ENCODE measurements at regions not wholly inside any gene's neighbourhood (a gene's known extent, or its start where the extent isn't known, plus 50 kb on each side); places are given as distances from the start of the nearest gene placed in this dataset.

- Histone ChIP-seq H3K79me2 (ENCODE audit: insufficient read depth, low read length) (no peaks in the 10 kb centered on the region), H3K36me3 (ENCODE audit: insufficient read depth, low read length) (no peaks in the 10 kb centered on the region), H2AFZ (ENCODE audit: low read depth, low read length) (no peak overlapping the region), H3K27me3 (ENCODE audit: insufficient read depth, low read length) (no peaks in the 10 kb centered on the region), H3K27ac (ENCODE audit: low read depth, low read length) (no peak overlapping the region), H3K4me1 (ENCODE audit: insufficient read depth, low read length) (no peaks in the 10 kb centered on the region), H3K4me3 (ENCODE audit: insufficient read depth, low read depth, low read length) (no peak overlapping the region), H3K9me3 (ENCODE audit: insufficient read depth, low read depth, low read length) (no peaks in the 10 kb centered on the region), H3K9ac (ENCODE audit: low read length) (no peak overlapping the region), H3K4me2 (ENCODE audit: low read length) (no peak overlapping the region), H4K20me1 (ENCODE audit: insufficient read depth, low read length) (no peaks in the 10 kb centered on the region)
- no peaks in the 10 kb centered on the region for H3K36me3 Mint-ChIP-seq (ENCODE audit: low read depth, unreplicated experiment)
- peaks cover 8% of the 10 kb centered on the region for H3K4me1 Mint-ChIP-seq (ENCODE audit: low read depth, unreplicated experiment)
- FAIRE-seq (no peak), DNase-seq (ENCODE audit: low read depth) (no peak)
- no peak overlapping the region for H3K4me3 Mint-ChIP-seq (ENCODE audit: unreplicated experiment)
- peaks cover 6% of the 10 kb centered on the region for H3K27me3 Mint-ChIP-seq (ENCODE audit: low read depth, unreplicated experiment)
- peak overlapping the region; percentile 4 for H3K27ac Mint-ChIP-seq (ENCODE audit: unreplicated experiment)
- TF ChIP-seq EZH2 (IDR thresholded peaks at IDR 0.05; ENCODE audit: insufficient read depth, low read length) (no peak), CTCF (IDR thresholded peaks at IDR 0.05; ENCODE audit: insufficient read depth, low read depth, low read length) (no peak)
- H3K9me3 Mint-ChIP-seq (ENCODE audit: unreplicated experiment): no peaks in the 10 kb centered on the region
Measured at GRCh38 chr7:42726066-42726785, 185.6 kb downstream of the C7orf25 start.

- FAIRE-seq (no peak), DNase-seq (ENCODE audit: low read depth) (no peak)
- H3K36me3 Mint-ChIP-seq (ENCODE audit: low read depth, unreplicated experiment): no peaks in the 10 kb centered on the region
Measured at GRCh38 chr7:42722716-42723115, 189.2 kb downstream of the C7orf25 start.

More at GRCh38 chr7:42722716-42723115, 189.2 kb downstream of the C7orf25 start:
- TF ChIP-seq EZH2 (IDR thresholded peaks at IDR 0.05; ENCODE audit: insufficient read depth, low read length) (no peak), CTCF (IDR thresholded peaks at IDR 0.05; ENCODE audit: insufficient read depth, low read depth, low read length) (no peak)
- no peaks in the 10 kb centered on the region for H3K36me3 ChIP-seq (ENCODE audit: insufficient read depth, low read length)
- no peaks in the 10 kb centered on the region for H3K79me2 ChIP-seq (ENCODE audit: insufficient read depth, low read length)
- H3K9me3 Mint-ChIP-seq (ENCODE audit: unreplicated experiment): no peaks in the 10 kb centered on the region
- H3K9me3 ChIP-seq (ENCODE audit: insufficient read depth, low read depth, low read length): no peaks in the 10 kb centered on the region
- no peaks in the 10 kb centered on the region for H3K4me1 ChIP-seq (ENCODE audit: insufficient read depth, low read length)
- H3K27me3 ChIP-seq (ENCODE audit: insufficient read depth, low read length): no peaks in the 10 kb centered on the region
- peaks cover 9% of the 10 kb centered on the region for H3K27me3 Mint-ChIP-seq (ENCODE audit: low read depth, unreplicated experiment)
- no peaks in the 10 kb centered on the region for H4K20me1 ChIP-seq (ENCODE audit: insufficient read depth, low read length)
- H3K9ac ChIP-seq (ENCODE audit: low read length): no peak overlapping the region
- peaks cover 8% of the 10 kb centered on the region for H3K4me1 Mint-ChIP-seq (ENCODE audit: low read depth, unreplicated experiment)
- H3K27ac ChIP-seq (ENCODE audit: low read depth, low read length): no peak overlapping the region
- no peak overlapping the region for H3K4me3 Mint-ChIP-seq (ENCODE audit: unreplicated experiment)
- H3K4me3 ChIP-seq (ENCODE audit: insufficient read depth, low read depth, low read length): no peak overlapping the region
- H2AFZ ChIP-seq (ENCODE audit: low read depth, low read length): no peak overlapping the region
- no peak overlapping the region for H3K27ac Mint-ChIP-seq (ENCODE audit: unreplicated experiment)
- no peak overlapping the region for H3K4me2 ChIP-seq (ENCODE audit: low read length)

Measured in astrocyte (in vitro differentiated cells and primary cell).